ENCODE measurements at regions not wholly inside any gene's neighbourhood (a gene's known extent, or its start where the extent isn't known, plus 50 kb on each side); places are given as distances from the start of the nearest gene placed in this dataset.
A peak's percentile ranks its signal among the peaks of the same experiment; 100 is the strongest.

- H3K4me3 ChIP-seq: no peak overlapping the region
- peak overlapping the region in 1 of 3 donors; percentile 66 for H3K27ac ChIP-seq
- peaks cover 0 to 72% (median 27%) of the 10 kb centered on the region in 4 donors for H3K4me1 ChIP-seq
- no peaks in the 10 kb centered on the region for H3K27me3 ChIP-seq
- TF ChIP-seq CTCF (IDR thresholded peaks at IDR 0.05): no peak
- TF ChIP-seq POLR2A (IDR thresholded peaks at IDR 0.05): no peak
- no peaks in the 10 kb centered on the region for H3K36me3 ChIP-seq
- no peaks in the 10 kb centered on the region for H3K9me3 ChIP-seq
- no peak for DNase-seq
- ATAC-seq: no peak
- intact Hi-C loops (cut with DNase I): no loop called here
Measured at GRCh38 chr2:41908349-41908748, 139.5 kb upstream of the PKDCC start.

- no peak for TF ChIP-seq CTCF (IDR thresholded peaks at IDR 0.05)
- TF ChIP-seq POLR2A (IDR thresholded peaks at IDR 0.05): no peak
- Histone ChIP-seq H3K27ac (peak overlapping the region in 2 of 3 donors; percentile 11 to 61), H3K9me3 (no peaks in the 10 kb centered on the region), H3K4me1 (peaks cover 0 to 75% (median 27%) of the 10 kb centered on the region in 4 donors), H3K4me3 (no peak overlapping the region), H3K36me3 (no peaks in the 10 kb centered on the region), H3K27me3 (no peaks in the 10 kb centered on the region)
- ATAC-seq (peak; percentile 15 to 52 (median 46)), DNase-seq (peak in 1 of 3 donors; percentile 58)
- WGBS (ENCODE audit: insufficient coverage, low coverage, low lambda C conversion rate, missing lambda C conversion rate): 13% methylated on average over 4 of the region's 4 CpGs
- intact Hi-C loops (cut with DNase I): no loop called here
Measured at GRCh38 chr2:41909584-41909983, 138.2 kb upstream of the PKDCC start.

- Histone ChIP-seq H3K4me1 (peaks cover 0 to 79% (median 26%) of the 10 kb centered on the region in 4 donors), H3K27me3 (no peaks in the 10 kb centered on the region), H3K9me3 (no peaks in the 10 kb centered on the region), H3K36me3 (no peaks in the 10 kb centered on the region), H3K27ac (peak overlapping the region in 1 of 3 donors; percentile 61), H3K4me3 (no peak overlapping the region)
- DNase-seq (no peak), ATAC-seq (peak in 1 of 4 donors; percentile 10)
- intact Hi-C loops (cut with DNase I): no loop called here
- 67% methylated on average over 1 of the region's 1 CpG for WGBS (ENCODE audit: insufficient coverage, low coverage, low lambda C conversion rate, missing lambda C conversion rate)
- TF ChIP-seq CTCF (IDR thresholded peaks at IDR 0.05) (no peak), POLR2A (IDR thresholded peaks at IDR 0.05) (no peak)
Measured at GRCh38 chr2:41910126-41910525, 137.7 kb upstream of the PKDCC start.

- intact Hi-C loops (cut with DNase I): no loop called here
- Histone ChIP-seq H3K9me3 (no peaks in the 10 kb centered on the region), H3K36me3 (no peaks in the 10 kb centered on the region), H3K27me3 (no peaks in the 10 kb centered on the region), H3K27ac (no peak overlapping the region), H3K4me3 (no peak overlapping the region), H3K4me1 (peaks cover 0 to 75% (median 22%) of the 10 kb centered on the region in 4 donors)
- ATAC-seq: peak; percentile 15 to 62 (median 42)
- WGBS (ENCODE audit: insufficient coverage, low coverage, low lambda C conversion rate, missing lambda C conversion rate): 56% methylated on average over 3 of the region's 3 CpGs
- TF ChIP-seq CTCF (IDR thresholded peaks at IDR 0.05) (no peak), POLR2A (IDR thresholded peaks at IDR 0.05) (no peak)
- no peak for DNase-seq
Measured at GRCh38 chr2:41911033-41911432, 136.8 kb upstream of the PKDCC start.

GRCh38 chr2:41912337-41912736 is 135.5 kb upstream of the PKDCC start:
- ATAC-seq (peak in 2 of 4 donors; percentile 21 to 26), DNase-seq (no peak)
- H3K36me3 ChIP-seq: no peaks in the 10 kb centered on the region
- no peak overlapping the region for H3K4me3 ChIP-seq
- peaks cover 0 to 62% (median 16%) of the 10 kb centered on the region in 4 donors for H3K4me1 ChIP-seq
- H3K9me3 ChIP-seq: no peaks in the 10 kb centered on the region
- intact Hi-C loops (cut with DNase I): no loop called here
- WGBS (ENCODE audit: insufficient coverage, low coverage, low lambda C conversion rate, missing lambda C conversion rate): 43% methylated on average over 3 of the region's 3 CpGs
- TF ChIP-seq CTCF (IDR thresholded peaks at IDR 0.05): no peak
- TF ChIP-seq POLR2A (IDR thresholded peaks at IDR 0.05): no peak
- H3K27ac ChIP-seq: peak overlapping the region in 1 of 3 donors; percentile 54
- no peaks in the 10 kb centered on the region for H3K27me3 ChIP-seq
